SH-SY5Y (cell line): ENCODE measurements at regions not wholly inside any gene's neighbourhood (a gene's known extent, or its start where the extent isn't known, plus 50 kb on each side); places are given as distances from the start of the nearest gene placed in this dataset.

Experiments
- GATA2 ChIP-seq: IDR thresholded peaks from 2 replicates; pipeline ENCODE4 v1.6.1; 2011; ENCODE audit warnings: mild to moderate bottlenecking, low read depth, low read length
- GATA3 ChIP-seq: IDR thresholded peaks from 2 replicates; pipeline ENCODE4 v1.6.1; 2011; ENCODE audit warnings: low read depth, mild to moderate bottlenecking, low read length, moderate library complexity

DNA sequence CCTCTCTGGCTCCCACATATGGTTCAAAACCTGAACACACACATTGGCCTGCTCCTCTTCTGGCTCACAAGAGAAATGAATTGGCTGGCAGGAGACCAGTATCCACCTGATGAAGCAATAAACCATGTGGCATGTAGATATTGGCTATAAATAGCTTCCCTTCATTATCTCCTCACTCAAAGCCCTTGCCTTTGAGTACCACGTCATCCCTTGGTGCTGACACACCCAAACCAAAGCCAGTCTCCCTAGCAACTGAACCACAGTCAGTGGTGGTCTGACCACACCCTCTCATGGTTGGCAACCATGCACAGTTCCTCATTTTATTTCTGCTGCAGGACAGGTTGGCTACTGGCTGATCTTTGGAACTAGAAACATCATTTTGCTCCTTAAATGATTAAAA lies 98.8 kb downstream of the ZNF621 start:
- TF ChIP-seq GATA2 (no peak), GATA3 (no peak)

DNA sequence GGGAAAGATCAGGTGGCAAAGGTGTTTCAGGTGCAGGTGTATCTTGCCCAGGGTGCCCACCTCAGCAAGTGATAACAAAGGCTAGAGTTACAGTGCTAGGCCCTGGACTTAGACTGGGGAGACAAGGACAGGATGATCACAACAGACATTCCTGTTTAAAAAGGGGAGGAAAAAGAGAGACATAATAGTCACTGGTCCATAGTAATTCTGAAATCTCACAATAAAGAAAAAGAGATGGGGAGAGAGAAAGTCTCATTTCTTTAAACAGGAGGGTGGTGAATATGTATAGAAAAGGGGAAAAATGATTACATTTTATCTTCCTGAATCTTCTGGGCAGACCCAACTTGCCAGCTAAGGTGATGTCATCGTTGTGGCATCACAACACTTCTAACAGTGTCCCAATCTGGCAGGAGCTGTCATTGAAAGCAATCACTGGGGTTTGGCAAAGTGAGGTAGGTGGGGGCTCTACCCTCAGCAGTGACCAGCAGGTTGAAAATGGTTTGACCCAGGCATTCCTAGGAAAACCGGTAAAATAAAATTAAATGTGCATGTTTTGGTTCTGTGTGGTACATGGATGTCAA lies 99.5 kb downstream of the ZNF621 start:
- TF ChIP-seq GATA2: no peak
- TF ChIP-seq GATA3: no peak

DNA sequence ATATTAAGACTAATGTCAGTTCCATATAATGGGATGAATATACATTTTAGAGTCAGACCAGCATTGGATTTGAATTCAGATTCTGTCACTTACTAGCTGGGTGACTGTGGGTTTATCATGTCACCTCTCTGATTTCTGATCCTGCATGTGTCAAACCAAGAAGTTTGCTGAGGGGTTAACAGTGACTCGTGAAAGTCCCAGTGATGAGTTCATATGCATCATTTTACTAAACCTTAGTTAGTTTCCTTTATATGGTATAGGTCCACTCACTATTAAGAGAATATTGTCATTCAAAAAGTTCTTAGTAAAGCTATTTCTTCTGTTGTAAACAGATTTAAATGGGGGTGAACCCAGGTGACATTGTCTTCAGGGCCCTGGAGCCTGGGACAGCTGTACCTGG lies 102.3 kb downstream of the ZNF621 start:
- TF ChIP-seq GATA2 (no peak), GATA3 (no peak)

DNA sequence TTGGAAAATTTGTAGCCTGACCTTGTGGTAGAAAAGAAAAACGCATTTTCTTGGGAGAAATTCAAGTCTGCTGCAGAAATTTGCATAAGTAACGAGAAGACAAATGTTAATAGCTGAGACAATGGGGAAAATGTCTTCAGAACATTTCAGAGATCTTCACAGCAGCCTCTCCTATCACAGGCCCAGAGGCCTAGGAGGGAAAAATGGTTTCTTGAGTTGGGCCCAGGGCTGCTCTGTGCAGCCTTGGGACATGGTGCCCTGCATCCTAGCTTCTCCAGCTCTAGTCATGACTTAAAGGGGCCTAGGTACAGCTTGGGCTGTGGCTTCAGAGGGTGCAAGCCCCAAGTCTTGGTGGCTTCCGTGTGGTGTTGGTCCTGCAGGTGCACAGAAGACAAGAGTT lies 104.2 kb downstream of the ZNF621 start:
- TF ChIP-seq GATA2 (no peak), GATA3 (no peak)

DNA sequence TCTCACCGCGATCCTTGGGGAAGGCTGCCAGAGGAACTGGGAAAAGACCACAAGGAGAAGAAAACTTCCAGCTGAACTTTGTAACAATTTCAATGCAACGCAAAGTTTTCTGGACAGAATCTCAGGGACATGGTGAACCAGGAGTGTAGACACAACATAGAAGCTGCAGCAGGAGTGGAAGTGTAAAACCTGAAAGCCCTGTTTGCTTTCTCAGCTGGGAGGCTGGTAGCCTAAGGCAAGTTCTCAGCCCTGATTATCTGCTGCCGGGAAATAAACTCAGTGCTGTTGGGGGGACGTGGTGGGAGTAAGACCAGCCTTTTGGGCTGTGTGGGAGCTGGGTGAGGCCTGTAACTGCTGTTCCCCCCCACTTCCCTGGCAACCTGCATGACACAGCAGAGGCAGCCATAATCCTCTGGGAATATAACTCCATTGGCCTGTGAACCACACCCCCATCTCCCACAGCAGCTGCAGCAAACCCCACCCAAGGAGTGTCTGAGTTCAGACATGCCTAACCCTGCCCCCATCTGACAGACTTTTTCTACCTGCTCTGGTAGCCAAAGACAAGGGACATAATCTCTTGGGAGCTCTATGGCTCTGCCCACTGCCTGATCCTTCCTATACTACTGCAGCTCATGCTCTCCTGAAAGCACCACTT lies 106.7 kb downstream of the ZNF621 start:
- TF ChIP-seq GATA2: no peak
- no peak for TF ChIP-seq GATA3

DNA sequence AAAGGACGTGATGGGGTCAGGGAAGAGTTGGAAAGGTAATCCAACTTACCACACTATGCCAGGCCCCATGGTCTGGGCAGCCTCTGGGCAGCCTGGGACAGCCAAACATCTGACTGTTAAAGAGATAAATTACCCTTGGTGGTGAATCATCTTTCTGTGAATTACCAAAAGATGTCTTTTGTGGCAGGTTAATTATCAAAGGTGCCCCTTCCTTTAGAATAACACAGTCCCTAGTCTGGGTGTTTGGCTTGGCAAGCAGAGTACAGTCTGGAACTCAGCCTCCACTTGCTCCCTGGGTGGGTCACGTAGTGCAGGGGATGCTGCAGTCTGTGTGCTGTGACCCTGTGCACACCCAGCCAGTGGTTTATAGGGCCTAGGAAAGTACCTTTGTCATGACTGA lies 113.1 kb downstream of the ZNF621 start:
- TF ChIP-seq GATA2 (no peak), GATA3 (no peak)

DNA sequence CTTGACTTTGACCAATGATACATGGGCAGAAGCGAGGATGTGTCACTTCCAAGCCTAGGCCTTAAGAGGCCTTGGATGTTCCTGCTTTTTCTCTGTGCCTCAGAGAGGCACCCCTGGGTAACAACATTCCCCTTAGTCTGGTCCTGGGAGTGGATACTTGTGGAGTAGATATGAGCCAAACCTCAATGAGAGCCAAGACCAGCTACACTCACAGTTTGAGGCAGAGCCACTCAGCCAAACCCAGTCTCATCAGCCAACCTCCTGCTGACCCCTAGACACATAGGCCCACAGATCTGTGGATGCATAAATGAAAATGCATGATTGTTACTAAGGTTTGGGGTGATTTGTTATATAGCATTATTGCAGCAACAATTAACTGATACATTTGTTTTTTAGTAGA lies 114.2 kb downstream of the ZNF621 start:
- TF ChIP-seq GATA3 (no peak), GATA2 (no peak)

DNA sequence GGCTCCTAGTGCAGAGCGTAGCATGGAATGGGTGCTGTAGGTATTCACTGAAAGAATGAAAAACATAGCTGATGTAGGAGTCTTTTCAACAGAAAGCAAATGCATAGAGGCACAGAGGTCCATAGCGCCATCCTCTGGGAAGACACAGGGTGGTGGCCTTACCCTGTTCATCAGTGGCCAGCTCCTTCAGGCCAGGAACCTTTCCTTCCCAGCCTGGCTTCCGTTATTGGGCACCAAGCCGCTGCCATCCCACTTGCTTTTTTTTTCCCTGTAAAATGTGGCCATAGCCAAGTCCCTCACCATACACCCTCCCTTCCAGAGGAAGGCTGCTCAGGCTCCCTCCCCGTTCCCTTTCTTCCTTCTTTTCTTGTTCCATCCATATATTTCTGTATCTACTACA lies 118.1 kb downstream of the ZNF621 start:
- TF ChIP-seq GATA2: no peak
- TF ChIP-seq GATA3: no peak

DNA sequence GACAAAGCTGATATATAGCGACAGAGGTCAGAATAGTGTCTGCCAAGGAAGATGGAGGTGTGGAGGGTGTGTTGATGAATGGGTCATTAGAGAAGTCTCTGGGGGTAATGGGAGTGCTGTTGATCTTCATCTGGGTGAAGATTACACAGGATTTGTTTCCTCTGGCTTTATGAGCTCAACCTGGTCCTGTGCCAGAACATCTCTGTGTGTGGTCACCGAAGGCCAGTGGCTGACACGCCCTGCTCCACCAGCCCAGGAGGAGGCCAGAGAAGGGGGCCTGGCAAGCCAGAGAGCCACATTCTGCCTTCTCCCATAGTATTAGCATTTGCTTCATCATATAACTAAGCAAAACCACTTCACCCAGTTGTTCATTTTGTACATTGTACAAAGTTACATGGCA lies 121.1 kb downstream of the ZNF621 start:
- no peak for TF ChIP-seq GATA2
- TF ChIP-seq GATA3: no peak

DNA sequence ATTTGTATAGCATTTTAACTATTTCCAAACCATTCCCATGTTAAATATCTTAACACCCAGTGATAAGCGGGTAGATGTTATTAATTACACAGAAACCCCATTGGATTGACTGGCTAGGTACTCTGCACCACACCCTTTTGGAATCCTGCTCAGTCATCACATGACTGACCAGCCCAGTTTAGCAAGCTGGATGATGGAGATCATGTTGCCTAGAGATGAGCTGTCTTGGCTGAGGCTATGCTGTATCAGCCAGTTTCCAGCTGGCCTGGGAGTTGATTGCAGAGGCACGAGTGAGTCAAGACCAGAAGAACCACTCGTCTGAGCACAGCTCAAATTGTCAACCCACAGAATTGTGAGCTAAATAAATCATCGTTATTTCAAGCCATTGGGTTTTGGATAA lies 124.6 kb downstream of the ZNF621 start:
- no peak for TF ChIP-seq GATA2
- no peak for TF ChIP-seq GATA3

DNA sequence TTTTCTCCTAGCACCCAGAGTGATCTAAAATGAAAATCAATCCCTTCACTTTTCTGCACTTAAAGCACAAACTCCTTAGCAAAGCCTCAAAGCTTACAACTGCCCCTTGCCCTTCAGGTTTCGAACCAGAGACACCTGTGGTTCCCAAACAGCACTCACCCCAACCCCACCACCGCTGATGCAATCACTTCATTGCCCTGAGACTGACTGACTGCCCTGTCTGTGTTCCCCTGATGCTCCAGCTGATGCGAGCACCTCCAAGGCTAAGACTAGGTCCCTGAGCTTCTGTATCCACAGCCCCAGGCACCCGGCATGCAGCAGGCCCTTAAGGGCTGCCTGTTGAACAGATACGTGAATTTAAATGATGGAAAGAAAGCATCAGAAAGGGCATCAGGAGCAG lies 127.3 kb downstream of the ZNF621 start:
- no peak for TF ChIP-seq GATA2
- no peak for TF ChIP-seq GATA3

DNA sequence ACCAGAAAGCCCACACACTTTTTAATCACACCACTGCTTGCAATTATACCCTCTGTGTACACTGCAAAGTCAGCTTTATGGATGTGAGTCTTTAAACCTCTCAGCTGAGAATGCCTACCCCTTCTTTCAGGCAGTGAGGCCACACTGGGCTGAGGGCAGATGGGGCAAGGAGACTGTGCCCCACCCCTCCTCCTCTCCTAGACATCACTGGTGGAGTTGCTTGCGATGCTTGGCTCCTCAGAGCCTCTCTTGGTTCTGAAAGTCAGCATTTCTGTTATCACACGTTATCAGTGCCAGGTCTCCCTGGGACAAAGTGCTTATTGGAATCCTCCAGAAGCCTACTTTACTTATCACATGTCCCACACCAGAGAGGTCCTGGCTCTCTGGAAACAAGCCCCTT lies 128.2 kb downstream of the ZNF621 start:
- TF ChIP-seq GATA3 (no peak), GATA2 (no peak)

DNA sequence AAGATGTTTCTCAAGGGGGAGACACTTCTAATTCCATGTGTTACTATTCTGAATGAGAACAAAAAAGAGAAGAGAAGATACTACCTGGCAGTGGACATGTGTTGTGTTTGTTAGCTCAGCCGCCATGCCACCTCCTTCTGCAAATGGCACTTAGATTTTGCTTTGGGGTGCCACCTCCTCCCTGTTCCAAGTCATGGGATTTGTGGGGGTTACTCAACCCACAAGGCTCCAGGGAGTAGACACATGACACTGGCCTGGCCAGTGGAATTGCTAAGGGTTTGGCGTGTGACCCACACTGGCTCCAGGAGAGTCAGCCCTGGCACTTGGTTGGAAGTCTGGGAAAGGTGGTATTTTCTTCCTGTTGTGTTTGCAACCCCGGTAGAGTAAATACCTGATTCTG lies 129.1 kb downstream of the ZNF621 start:
- TF ChIP-seq GATA2 (no peak), GATA3 (no peak)

DNA sequence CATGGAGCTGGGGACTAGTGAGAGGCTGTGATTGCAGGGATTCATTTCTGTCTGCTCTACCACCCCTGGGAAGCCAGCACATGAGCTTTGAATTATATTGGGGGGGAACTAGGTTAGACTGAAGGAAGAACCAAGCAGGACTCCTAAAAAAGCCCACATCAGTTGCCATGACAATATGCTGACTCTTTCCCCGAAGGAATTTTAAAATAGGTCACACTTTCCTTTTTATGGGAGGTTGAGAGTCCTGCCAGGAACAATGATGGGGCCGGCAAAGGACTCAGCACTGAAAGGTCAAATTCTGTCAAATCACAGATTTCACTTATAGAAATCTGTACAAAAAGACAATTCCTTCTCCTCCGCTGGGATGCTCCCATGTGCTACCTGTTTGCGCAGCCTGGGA lies 130.8 kb downstream of the ZNF621 start:
- TF ChIP-seq GATA3: no peak
- no peak for TF ChIP-seq GATA2

DNA sequence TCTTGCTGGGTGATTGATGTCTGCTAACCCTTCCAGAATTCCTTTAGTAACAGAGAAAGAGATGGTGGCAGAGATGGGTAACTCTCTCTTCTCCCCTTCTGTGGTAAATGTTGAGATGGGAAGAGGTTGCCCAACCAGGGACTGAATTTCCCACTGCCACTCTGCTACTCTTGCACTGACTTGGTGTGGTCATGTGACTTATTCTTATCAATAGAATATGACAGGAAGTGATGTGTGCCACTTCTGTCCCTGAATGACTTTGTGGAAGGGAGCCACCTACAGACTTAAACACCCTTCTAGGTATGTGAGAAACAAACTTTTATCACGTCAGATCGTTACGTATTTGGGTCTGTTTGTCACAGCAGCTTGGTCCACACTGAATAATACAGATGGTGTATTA lies 132.9 kb downstream of the ZNF621 start:
- TF ChIP-seq GATA2: no peak
- no peak for TF ChIP-seq GATA3

DNA sequence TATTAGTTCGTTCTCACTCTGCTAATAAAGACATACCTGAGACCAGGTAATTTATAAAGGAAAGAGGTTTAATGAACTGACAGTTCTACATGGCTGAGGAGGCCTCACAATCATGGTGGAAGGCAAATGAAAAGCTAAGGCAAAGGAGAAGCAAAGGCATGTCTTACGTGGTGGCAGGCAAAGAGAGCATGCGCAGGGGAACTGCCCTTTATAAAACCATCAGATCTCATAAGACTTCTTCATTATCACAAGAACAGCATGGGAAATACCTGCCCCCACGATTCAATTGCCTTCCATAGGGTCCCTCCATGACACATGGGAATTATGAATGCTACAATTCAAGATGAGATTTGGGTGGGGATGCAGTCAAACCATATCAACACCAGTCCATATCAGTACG lies 133.5 kb downstream of the ZNF621 start:
- TF ChIP-seq GATA3 (no peak), GATA2 (no peak)
